Right atrium auricular region (tissue), 2 donors: ENCODE measurements at regions not wholly inside any gene's neighbourhood (a gene's known extent, or its start where the extent isn't known, plus 50 kb on each side); places are given as distances from the start of the nearest gene placed in this dataset.
A peak's percentile ranks its signal among the peaks of the same experiment; 100 is the strongest.

Experiments
- DNase-seq: peaks from one replicate; pipeline ENCODE4 v3.0.0-alpha.2; 2019; ENCODE audit warnings: low spot score
- H3K27ac ChIP-seq, 2 donors: fragments of 200-600 bp; sonication (generic); 1 replicate in 1 of 2; 2 replicates in 1 of 2; pipeline ENCODE4 v1.5.1; 2016 to 2019
- H3K27me3 ChIP-seq, 2 donors: fragments of 200-600 bp; sonication (generic); one replicate each; pipeline versions ENCODE4 v1.5.1 to v1.6.0; 2017 to 2019
- H3K36me3 ChIP-seq: fragments of 200-600 bp; sonication (generic); one replicate; pipeline ENCODE4 v1.5.1; 2016
- H3K4me1 ChIP-seq, 2 donors: fragments of 200-600 bp; sonication (generic); one replicate each; pipeline versions ENCODE4 v1.5.1 to v1.6.0; 2017 to 2019
- H3K4me3 ChIP-seq, 2 donors: fragments of 200-600 bp; sonication (generic); 1 replicate in 1 of 2; 2 replicates in 1 of 2; pipeline ENCODE4 v1.5.1; 2017 to 2019; ENCODE audit warnings: mild to moderate bottlenecking in 1 of 2, moderate library complexity in 1 of 2
- H3K9me3 ChIP-seq, 2 donors: fragments of 200-600 bp; sonication (generic); one replicate each; pipeline ENCODE4 v1.5.1; 2019
- TF ChIP-seq, protein P1 (sequence below), 2 donors: fragments of 200-600 bp; sonication (generic); IDR thresholded peaks; one replicate each; pipeline ENCODE4 v1.5.1; 2019; ENCODE audit warnings: antibody characterized with exemption in 2 of 2

- H3K27me3 ChIP-seq, result no peaks in the 10 kb centered on the region
- TF ChIP-seq, protein P1, sequence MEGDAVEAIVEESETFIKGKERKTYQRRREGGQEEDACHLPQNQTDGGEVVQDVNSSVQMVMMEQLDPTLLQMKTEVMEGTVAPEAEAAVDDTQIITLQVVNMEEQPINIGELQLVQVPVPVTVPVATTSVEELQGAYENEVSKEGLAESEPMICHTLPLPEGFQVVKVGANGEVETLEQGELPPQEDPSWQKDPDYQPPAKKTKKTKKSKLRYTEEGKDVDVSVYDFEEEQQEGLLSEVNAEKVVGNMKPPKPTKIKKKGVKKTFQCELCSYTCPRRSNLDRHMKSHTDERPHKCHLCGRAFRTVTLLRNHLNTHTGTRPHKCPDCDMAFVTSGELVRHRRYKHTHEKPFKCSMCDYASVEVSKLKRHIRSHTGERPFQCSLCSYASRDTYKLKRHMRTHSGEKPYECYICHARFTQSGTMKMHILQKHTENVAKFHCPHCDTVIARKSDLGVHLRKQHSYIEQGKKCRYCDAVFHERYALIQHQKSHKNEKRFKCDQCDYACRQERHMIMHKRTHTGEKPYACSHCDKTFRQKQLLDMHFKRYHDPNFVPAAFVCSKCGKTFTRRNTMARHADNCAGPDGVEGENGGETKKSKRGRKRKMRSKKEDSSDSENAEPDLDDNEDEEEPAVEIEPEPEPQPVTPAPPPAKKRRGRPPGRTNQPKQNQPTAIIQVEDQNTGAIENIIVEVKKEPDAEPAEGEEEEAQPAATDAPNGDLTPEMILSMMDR (IDR thresholded peaks at IDR 0.05), result no peak
- DNase-seq, result no peak
- peak overlapping the region in 1 of 2 donors; percentile 61 for H3K27ac ChIP-seq
- H3K4me1 ChIP-seq, result peaks cover 0 to 20% of the 10 kb centered on the region in 2 donors
- H3K9me3 ChIP-seq, result peaks cover 0 to 24% of the 10 kb centered on the region in 2 donors
- H3K4me3 ChIP-seq, result no peak overlapping the region
- no peaks in the 10 kb centered on the region for H3K36me3 ChIP-seq
Observed at GRCh38 chr5:62682059-62682458, 103.4 kb downstream of the LRRC70 start.

- H3K4me1 ChIP-seq, result peaks cover 0 to 17% of the 10 kb centered on the region in 2 donors
- H3K9me3 ChIP-seq, result peaks cover 0 to 26% of the 10 kb centered on the region in 2 donors
- DNase-seq, result no peak
- peak overlapping the region in 1 of 2 donors; percentile 61 for H3K27ac ChIP-seq
- TF ChIP-seq, protein P1 (IDR thresholded peaks at IDR 0.05), result no peak
- H3K27me3 ChIP-seq, result no peaks in the 10 kb centered on the region
- H3K36me3 ChIP-seq, result no peaks in the 10 kb centered on the region
- no peak overlapping the region for H3K4me3 ChIP-seq
Observed at GRCh38 chr5:62681117-62681850, 102.7 kb downstream of the LRRC70 start.

DNA sequence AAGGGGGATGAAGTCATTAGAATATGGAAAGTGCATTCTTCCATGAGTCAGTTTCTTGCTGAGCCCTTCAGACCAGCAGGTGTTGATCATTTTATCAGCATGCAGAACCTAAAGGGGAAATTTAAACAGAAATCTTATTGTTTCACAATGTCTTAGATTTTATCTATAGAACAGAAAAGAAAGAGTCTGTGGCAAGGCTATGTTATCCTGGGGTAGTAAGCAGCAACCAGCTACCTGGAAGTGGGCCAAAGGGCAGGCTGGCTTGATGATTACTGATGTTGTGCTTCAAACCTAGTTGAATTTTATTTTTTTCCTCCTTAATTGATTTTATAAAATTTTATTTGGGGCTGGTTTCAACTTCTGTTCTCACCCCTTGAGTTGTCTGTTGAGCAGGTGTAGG lies 101.5 kb downstream of the LRRC70 start:
- peaks cover 0 to 26% of the 10 kb centered on the region in 2 donors for H3K9me3 ChIP-seq
- H3K27me3 ChIP-seq, result no peaks in the 10 kb centered on the region
- H3K4me1 ChIP-seq, result peaks cover 0 to 11% of the 10 kb centered on the region in 2 donors
- no peak overlapping the region for H3K4me3 ChIP-seq
- no peak for DNase-seq
- TF ChIP-seq, protein P1 (IDR thresholded peaks at IDR 0.05), result no peak
- H3K27ac ChIP-seq, result no peak overlapping the region
- no peaks in the 10 kb centered on the region for H3K36me3 ChIP-seq
